Nucleus accumbens (tissue), 56 donors: ENCODE measurements at regions not wholly inside any gene's neighbourhood (a gene's known extent, or its start where the extent isn't known, plus 50 kb on each side); places are given as distances from the start of the nearest gene placed in this dataset.

Experiments used
- DNase-seq, 56 donors: peaks; one replicate each; lab custom pipeline; 2025; lab: John Stamatoyannopoulos, UW

- no peak for DNase-seq
These were observed 201.0 kb downstream of the MBD2 start for GRCh38 chr18:54023471-54023870.

- no peak for DNase-seq
These were observed 203.5 kb downstream of the MBD2 start for GRCh38 chr18:54020966-54021365.

GRCh38 chr18:54020156-54020745, 204.2 kb downstream of the MBD2 start:
- no peak for DNase-seq

GRCh38 chr18:54019641-54020040, 204.8 kb downstream of the MBD2 start:
- DNase-seq = no peak

GRCh38 chr18:54013452-54013851, 211.0 kb downstream of the MBD2 start:
- DNase-seq = no peak

- no peak for DNase-seq
These were observed 219.6 kb downstream of the MBD2 start for GRCh38 chr18:54004828-54005227.

- no peak for DNase-seq
These were observed 221.3 kb downstream of the MBD2 start for GRCh38 chr18:54003195-54003594.

- no peak for DNase-seq
These were observed 227.4 kb downstream of the MBD2 start for GRCh38 chr18:53997064-53997463.

- DNase-seq = no peak
These were observed 230.5 kb downstream of the MBD2 start for GRCh38 chr18:53994016-53994415.

GRCh38 chr18:53991805-53992204, 232.7 kb downstream of the MBD2 start:
- no peak for DNase-seq

- DNase-seq = no peak
These were observed 233.3 kb downstream of the MBD2 start for GRCh38 chr18:53991202-53991601.

- DNase-seq = no peak
These were observed 234.0 kb downstream of the MBD2 start for GRCh38 chr18:53990485-53990884.

- DNase-seq = no peak
These were observed 240.4 kb downstream of the MBD2 start for GRCh38 chr18:53984021-53984420.

GRCh38 chr18:53971331-53971730, 253.1 kb downstream of the MBD2 start:
- no peak for DNase-seq

GRCh38 chr18:53952700-53953099, 271.8 kb downstream of the MBD2 start:
- DNase-seq = no peak

- DNase-seq = no peak
These were observed 273.9 kb downstream of the MBD2 start for GRCh38 chr18:53950545-53950944.

- DNase-seq = no peak
These were observed 275.5 kb downstream of the MBD2 start for GRCh38 chr18:53948991-53949390.

- no peak for DNase-seq
These were observed 277.3 kb downstream of the MBD2 start for GRCh38 chr18:53947092-53947640.

- no peak for DNase-seq
These were observed 277.9 kb downstream of the MBD2 start for GRCh38 chr18:53946594-53946993.

GRCh38 chr18:53944721-53945120, 279.7 kb downstream of the MBD2 start:
- DNase-seq = no peak

- no peak for DNase-seq
These were observed 281.1 kb downstream of the MBD2 start for GRCh38 chr18:53943326-53943860.

- no peak for DNase-seq
These were observed 282.7 kb downstream of the MBD2 start for GRCh38 chr18:53941601-53942338.
